Keratinocyte (primary cell): ENCODE measurements at regions not wholly inside any gene's neighbourhood (a gene's known extent, or its start where the extent isn't known, plus 50 kb on each side); places are given as distances from the start of the nearest gene placed in this dataset.

Experiments used
- CTCF ChIP-seq, 3 experiments: IDR thresholded peaks in 1 of 3; conservative IDR thresholded peaks in 1 of 3; optimal IDR thresholded peaks in 1 of 3; 2 replicates in 2 of 3; 3 replicates in 1 of 3; pipeline versions ENCODE3 to v1.5.1; 2011; ENCODE audit warnings: low read length in 3 of 3, mild to moderate bottlenecking in 3 of 3, moderate library complexity in 2 of 3, control low read depth in 1 of 3, inconsistent platforms in 1 of 3; ENCODE audit not compliant: insufficient read depth in 2 of 3; ENCODE audit errors: extremely low read depth in 1 of 3
- EZH2 ChIP-seq: IDR thresholded peaks from one replicate; pipeline ENCODE4 v1.6.1; 2012; ENCODE audit warnings: inconsistent platforms, mild to moderate bottlenecking, low read length, moderate library complexity

DNA sequence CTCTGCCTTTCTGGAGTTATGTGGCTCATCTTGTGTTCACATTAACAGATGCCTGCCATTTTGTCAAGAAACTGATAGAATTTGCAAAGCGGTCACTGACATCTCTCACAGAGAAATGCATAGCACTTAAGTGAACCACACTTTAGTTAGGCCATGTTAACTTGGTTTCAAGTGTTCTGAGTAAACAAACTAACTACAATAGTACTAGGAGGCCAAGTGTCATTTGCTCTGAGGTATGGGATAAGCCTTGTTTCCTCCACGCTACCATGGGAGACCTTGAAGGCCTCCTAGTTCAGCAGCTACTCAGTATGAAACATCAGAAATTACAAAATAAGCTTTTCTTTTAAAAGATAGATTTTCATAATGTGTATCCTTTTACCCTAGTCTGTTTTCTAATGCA, 143.5 kb upstream of the MARCKS start:
- TF ChIP-seq EZH2 (no peak), CTCF (optimal IDR thresholded peaks at IDR 0.05 in 1 of 3, IDR thresholded peaks at IDR 0.05 in 1 of 3, conservative IDR thresholded peaks at IDR 0.05 in 1 of 3; ENCODE audit: extremely low read depth in 1 of 3, insufficient read depth in 2 of 3, low read length in 3 of 3) (no peak)
